Endodermal cell (in vitro differentiated cells): ENCODE measurements at regions not wholly inside any gene's neighbourhood (a gene's known extent, or its start where the extent isn't known, plus 50 kb on each side); places are given as distances from the start of the nearest gene placed in this dataset.

ENCODE experiments used
- DNase-seq: peaks from one replicate; pipeline ENCODE4 v3.0.0-alpha.2; 2017
- H3K27ac ChIP-seq: 2 replicates; pipeline ENCODE4 v1.5.1; 2013; ENCODE audit warnings: mild to moderate bottlenecking, low read depth, low read length, moderate library complexity
- H3K27me3 ChIP-seq: 2 replicates; pipeline ENCODE4 v1.6.1; 2013; ENCODE audit warnings: mild to moderate bottlenecking, low read length, moderate library complexity; ENCODE audit not compliant: insufficient read depth, control insufficient read depth, poor library complexity, severe bottlenecking
- H3K36me3 ChIP-seq: 2 replicates; pipeline ENCODE4 v1.7.0; 2013; ENCODE audit warnings: mild to moderate bottlenecking, low read length, moderate library complexity; ENCODE audit not compliant: control insufficient read depth, insufficient read depth
- H3K4me1 ChIP-seq: one replicate; pipeline ENCODE4 v1.7.0; 2013; ENCODE audit warnings: low read length; ENCODE audit not compliant: control insufficient read depth, insufficient read depth
- H3K4me3 ChIP-seq: 2 replicates; pipeline ENCODE4 v1.5.1; 2013; ENCODE audit warnings: mild to moderate bottlenecking, low read length, moderate library complexity
- H3K9ac ChIP-seq: 2 replicates; pipeline ENCODE4 v1.6.1; 2013; ENCODE audit warnings: mild to moderate bottlenecking, low read length, moderate library complexity; ENCODE audit not compliant: poor library complexity, severe bottlenecking; ENCODE audit errors: extremely low read depth
- H3K9me3 ChIP-seq: 2 replicates; pipeline ENCODE4 v1.6.1; 2013; ENCODE audit warnings: mild to moderate bottlenecking, low read length, moderate library complexity; ENCODE audit not compliant: control insufficient read depth
- H3K27ac Mint-ChIP-seq: 2 replicates; pipeline ENCODE4 v1.8.0; 2020; ENCODE audit warnings: mixed read lengths
- H3K27me3 Mint-ChIP-seq: 2 replicates; pipeline ENCODE4 v1.8.0; 2021; ENCODE audit warnings: mild to moderate bottlenecking, mixed read lengths; ENCODE audit not compliant: insufficient read depth
- H3K36me3 Mint-ChIP-seq: 2 replicates; pipeline ENCODE4 v1.8.0; 2020; ENCODE audit warnings: low read depth, mixed read lengths
- H3K4me1 Mint-ChIP-seq: 2 replicates; pipeline ENCODE4 v1.8.0; 2020; ENCODE audit warnings: mixed read lengths
- H3K4me3 Mint-ChIP-seq: 2 replicates; pipeline ENCODE4 v1.8.0; 2020; ENCODE audit warnings: mild to moderate bottlenecking, moderate library complexity, mixed read lengths
- H3K9me3 Mint-ChIP-seq: 2 replicates; pipeline ENCODE4 v1.8.0; 2020; ENCODE audit warnings: mild to moderate bottlenecking, mixed read lengths
- CTCF ChIP-seq: fragments of 200-600 bp; sonication (generic); conservative IDR thresholded peaks from 2 replicates; pipeline ENCODE4 v1.5.0; 2021; ENCODE audit warnings: antibody characterized with exemption, mild to moderate bottlenecking
- WGBS, 2 experiments: methylation state at CpG; one replicate each; pipeline versions ENCODE4 v1.1.5 to v1.1.7; 2013; ENCODE audit warnings: missing lambda C conversion rate in 2 of 2, mixed read lengths in 1 of 2; ENCODE audit not compliant: insufficient coverage in 1 of 2, insufficient read length in 1 of 2; 5-methylcytosine and 5-hydroxymethylcytosine counted together

GRCh38 chr2:23235736-23236135, 149.2 kb upstream of the KLHL29 start:
- no peaks in the 10 kb centered on the region for H3K27me3 Mint-ChIP-seq
- H3K4me3 ChIP-seq = no peak overlapping the region
- H3K36me3 ChIP-seq = no peaks in the 10 kb centered on the region
- peaks cover 3% of the 10 kb centered on the region for H3K36me3 Mint-ChIP-seq
- H3K27ac Mint-ChIP-seq = no peak overlapping the region
- no peak overlapping the region for H3K27ac ChIP-seq
- no peaks in the 10 kb centered on the region for H3K27me3 ChIP-seq
- TF ChIP-seq CTCF = no peak
- no peaks in the 10 kb centered on the region for H3K9me3 ChIP-seq
- H3K9ac ChIP-seq = no peak overlapping the region
- H3K4me3 Mint-ChIP-seq = no peak overlapping the region
- H3K9me3 Mint-ChIP-seq = peaks cover 15% of the 10 kb centered on the region
- 93 to 97% methylated on average over 6 of the region's 6 CpGs for WGBS, 2 experiments
- peaks cover 19% of the 10 kb centered on the region for H3K4me1 Mint-ChIP-seq
- H3K4me1 ChIP-seq = peaks cover 10% of the 10 kb centered on the region
- no peak for DNase-seq

- no peak overlapping the region for H3K27ac Mint-ChIP-seq
- no peak overlapping the region for H3K4me3 Mint-ChIP-seq
- no peak for DNase-seq
These were observed 147.8 kb upstream of the KLHL29 start for GRCh38 chr2:23237147-23237546.

GRCh38 chr2:23238011-23238657, 146.8 kb upstream of the KLHL29 start:
- Mint-ChIP-seq H3K36me3 (no peaks in the 10 kb centered on the region), H3K27me3 (no peaks in the 10 kb centered on the region), H3K4me1 (peaks cover 14% of the 10 kb centered on the region), H3K27ac (no peak overlapping the region), H3K9me3 (no peaks in the 10 kb centered on the region), H3K4me3 (no peak overlapping the region)
- DNase-seq = no peak
- 91 to 94% methylated on average over 3 to 4 of the region's 4 CpGs for WGBS, 2 experiments
- no peak overlapping the region for H3K27ac ChIP-seq
- no peak overlapping the region for H3K9ac ChIP-seq
- no peaks in the 10 kb centered on the region for H3K27me3 ChIP-seq
- no peak overlapping the region for H3K4me3 ChIP-seq
- no peak for TF ChIP-seq CTCF
- H3K9me3 ChIP-seq = no peaks in the 10 kb centered on the region
- H3K4me1 ChIP-seq = peaks cover 10% of the 10 kb centered on the region
- H3K36me3 ChIP-seq = no peaks in the 10 kb centered on the region

More at GRCh38 chr2:23237147-23237546, 147.8 kb upstream of the KLHL29 start:
- Histone ChIP-seq H3K4me1 (peaks cover 10% of the 10 kb centered on the region), H3K4me3 (no peak overlapping the region), H3K27ac (no peak overlapping the region), H3K9me3 (no peaks in the 10 kb centered on the region), H3K36me3 (no peaks in the 10 kb centered on the region), H3K9ac (no peak overlapping the region), H3K27me3 (no peaks in the 10 kb centered on the region)
- TF ChIP-seq CTCF = no peak
- Mint-ChIP-seq H3K36me3 (no peaks in the 10 kb centered on the region), H3K9me3 (peaks cover 1% of the 10 kb centered on the region), H3K27me3 (no peaks in the 10 kb centered on the region), H3K4me1 (peaks cover 14% of the 10 kb centered on the region)
- 91 to 95% methylated on average over 7 of the region's 7 CpGs for WGBS, 2 experiments
